Renal pelvis (tissue), 1 donor: ENCODE measurements at regions not wholly inside any gene's neighbourhood (a gene's known extent, or its start where the extent isn't known, plus 50 kb on each side); places are given as distances from the start of the nearest gene placed in this dataset.

Experiments used
- DNase-seq: peaks from one replicate; pipeline ENCODE4 v3.0.0-alpha.2; 2013

- no peak for DNase-seq
Observed at GRCh38 chr14:87102811-87103378, 890.1 kb downstream of the GALC start.

- DNase-seq: no peak
Observed at GRCh38 chr14:87097015-87097414, 896.0 kb downstream of the GALC start.

GRCh38 chr14:87094913-87095312, 898.1 kb downstream of the GALC start:
- DNase-seq: no peak

GRCh38 chr14:87088588-87088987, 904.4 kb downstream of the GALC start:
- no peak for DNase-seq

GRCh38 chr14:87087881-87088280, 905.1 kb downstream of the GALC start:
- DNase-seq: no peak

- DNase-seq: no peak
Observed at GRCh38 chr14:87084908-87085307, 908.1 kb downstream of the GALC start.

- no peak for DNase-seq
Observed at GRCh38 chr14:87082917-87083316, 910.1 kb downstream of the GALC start.

GRCh38 chr14:87081004-87081403, 912.0 kb downstream of the GALC start:
- DNase-seq: no peak

- DNase-seq: no peak
Observed at GRCh38 chr14:87080146-87080545, 912.8 kb downstream of the GALC start.

- no peak for DNase-seq
Observed at GRCh38 chr14:87079416-87079815, 913.6 kb downstream of the GALC start.

- no peak for DNase-seq
Observed at GRCh38 chr14:87076922-87077321, 916.1 kb downstream of the GALC start.

- DNase-seq: no peak
Observed at GRCh38 chr14:87076146-87076545, 916.8 kb downstream of the GALC start.

GRCh38 chr14:87073880-87074570, 919.0 kb downstream of the GALC start:
- no peak for DNase-seq

- DNase-seq: no peak
Observed at GRCh38 chr14:87067591-87067990, 925.4 kb downstream of the GALC start.

GRCh38 chr14:87067061-87067460, 925.9 kb downstream of the GALC start:
- DNase-seq: no peak

GRCh38 chr14:87066221-87066817, 926.7 kb downstream of the GALC start:
- no peak for DNase-seq

- DNase-seq: no peak
Observed at GRCh38 chr14:87065366-87065765, 927.6 kb downstream of the GALC start.

GRCh38 chr14:87063181-87063580, 929.8 kb downstream of the GALC start:
- no peak for DNase-seq

GRCh38 chr14:87060405-87060804, 932.6 kb downstream of the GALC start:
- no peak for DNase-seq

GRCh38 chr14:87059060-87059839, 933.7 kb downstream of the GALC start:
- DNase-seq: no peak

GRCh38 chr14:87055007-87055406, 938.0 kb downstream of the GALC start:
- DNase-seq: no peak

GRCh38 chr14:87052646-87053225, 940.2 kb downstream of the GALC start:
- no peak for DNase-seq
